Transverse colon (tissue), 4 donors: ENCODE measurements at regions not wholly inside any gene's neighbourhood (a gene's known extent, or its start where the extent isn't known, plus 50 kb on each side); places are given as distances from the start of the nearest gene placed in this dataset.

Experiments used
- DNase-seq: peaks from one replicate; pipeline ENCODE4 v3.0.0-alpha.2; 2019
- H3K27ac ChIP-seq, 4 donors: fragments of 200-600 bp; sonication (generic); 2 replicates each; pipeline ENCODE4 v1.5.1; 2016 to 2018; ENCODE audit warnings: inconsistent platforms in 4 of 4
- H3K27me3 ChIP-seq: fragments of 200-600 bp; sonication (generic); 2 replicates; pipeline ENCODE4 v1.5.1; 2017; ENCODE audit warnings: inconsistent platforms
- H3K36me3 ChIP-seq, 4 donors: fragments of 200-600 bp; sonication (generic); 2 replicates each; pipeline ENCODE4 v1.5.1; 2017 to 2019; ENCODE audit warnings: inconsistent platforms in 4 of 4
- H3K4me1 ChIP-seq, 4 donors: fragments of 200-600 bp; sonication (generic); 2 replicates each; pipeline ENCODE4 v1.5.1; 2017 to 2020; ENCODE audit warnings: inconsistent platforms in 4 of 4
- H3K4me3 ChIP-seq, 4 donors: fragments of 200-600 bp; sonication (generic); 1 replicate in 1 of 4; 2 replicates in 3 of 4; pipeline versions ENCODE4 v1.5.1 to v1.6.1; 2017 to 2019; ENCODE audit warnings: inconsistent platforms in 4 of 4
- H3K9me3 ChIP-seq, 2 donors: fragments of 200-600 bp; sonication (generic); 2 replicates each; pipeline ENCODE4 v1.5.1; 2017 to 2019; ENCODE audit warnings: inconsistent platforms in 2 of 2
- CTCF ChIP-seq, 5 experiments: fragments of 200-600 bp in 3 of 5; fragments of 450-650 bp in 2 of 5; sonication (generic) in 3 of 5; IDR thresholded peaks; 1 replicate in 2 of 5; 2 replicates in 3 of 5; pipeline ENCODE4 v1.5.1; 2016 to 2017; ENCODE audit warnings: antibody characterized with exemption in 5 of 5, inconsistent platforms in 3 of 5, mild to moderate bottlenecking in 2 of 5, moderate library complexity in 1 of 5
- EP300 ChIP-seq: sonication (generic); formaldehyde crosslinking; IDR thresholded peaks from one replicate; pipeline ENCODE4 v1.6.1; 2017; ENCODE audit warnings: antibody characterized with exemption, low read depth
- POLR2A ChIP-seq: fragments of 450-650 bp; IDR thresholded peaks from one replicate; pipeline ENCODE4 v1.6.1; 2016; ENCODE audit warnings: antibody characterized with exemption, mild to moderate bottlenecking, moderate library complexity
- POLR2AphosphoS5 ChIP-seq, 3 donors: sonication (generic); formaldehyde crosslinking; IDR thresholded peaks; one replicate each; pipeline ENCODE4 v1.6.1; 2016; ENCODE audit warnings: antibody characterized with exemption in 3 of 3
- WGBS, 2 donors: methylation state at CpG; one replicate each; pipeline ENCODE4 v1.1.5; 2018; ENCODE audit warnings: low coverage in 1 of 2; 5-methylcytosine and 5-hydroxymethylcytosine counted together
- in situ Hi-C, 4 donors: fragments of 200-750 bp; cut with MboI; loops; one replicate each; pipeline versions ENCODE4 v1.15.0 to v1.15.1; 2017; ENCODE audit warnings: low sequenced_read_pairs in 3 of 4, low pct_ligation_motif_present in 1 of 4, low pct_unique_long_range_greater_than_20kb in 1 of 4
- intact Hi-C: fragments of 100-400 bp; cut with DNase I; formaldehyde crosslinking; loops from one replicate; pipeline ENCODE4 v1.15.1; 2023; ENCODE audit warnings: low total_unique reads

- intact Hi-C loops, result no loop called here
- H3K27ac ChIP-seq, result no peak overlapping the region
- no peak for DNase-seq
- no peaks in the 10 kb centered on the region for H3K27me3 ChIP-seq
- no peak overlapping the region for H3K4me3 ChIP-seq
- TF ChIP-seq POLR2AphosphoS5 (IDR thresholded peaks at IDR 0.05) (no peak), EP300 (no peak), POLR2A (no peak), CTCF (IDR thresholded peaks at IDR 0.05) (no peak)
- peaks cover 0 to 4% (median 0%) of the 10 kb centered on the region in 4 donors for H3K4me1 ChIP-seq
- in situ Hi-C loops, result no loop called here
- no peaks in the 10 kb centered on the region for H3K9me3 ChIP-seq
- no peaks in the 10 kb centered on the region for H3K36me3 ChIP-seq
- 77% methylated on average over 13 of the region's 13 CpGs; no CpG with 5 or more reads in 1 of the 2 donors for WGBS, 2 donors
Observed at GRCh38 chr20:58008413-58008812, 220.0 kb downstream of the ANKRD60 start.

GRCh38 chr20:58007947-58008346, 220.5 kb downstream of the ANKRD60 start:
- no peak overlapping the region for H3K4me3 ChIP-seq
- WGBS, 2 donors, result 100% methylated on average over 2 of the region's 2 CpGs
- TF ChIP-seq POLR2AphosphoS5 (IDR thresholded peaks at IDR 0.05) (no peak), CTCF (IDR thresholded peaks at IDR 0.05) (no peak), EP300 (no peak), POLR2A (no peak)
- in situ Hi-C loops, result no loop called here
- no peaks in the 10 kb centered on the region for H3K9me3 ChIP-seq
- intact Hi-C loops, result no loop called here
- H3K27ac ChIP-seq, result no peak overlapping the region
- H3K36me3 ChIP-seq, result no peaks in the 10 kb centered on the region
- DNase-seq, result no peak
- no peaks in the 10 kb centered on the region for H3K27me3 ChIP-seq
- H3K4me1 ChIP-seq, result peaks cover 0 to 4% (median 0%) of the 10 kb centered on the region in 4 donors

- TF ChIP-seq POLR2AphosphoS5 (IDR thresholded peaks at IDR 0.05) (no peak), EP300 (no peak), CTCF (IDR thresholded peaks at IDR 0.05) (no peak), POLR2A (no peak)
- no peak for DNase-seq
- 77% methylated on average over 11 of the region's 11 CpGs; no CpG with 5 or more reads in 1 of the 2 donors for WGBS, 2 donors
Observed at GRCh38 chr20:58006346-58007316, 221.8 kb downstream of the ANKRD60 start.

GRCh38 chr20:58005581-58006345, 222.7 kb downstream of the ANKRD60 start:
- H3K4me1 ChIP-seq, result peaks cover 0 to 4% (median 0%) of the 10 kb centered on the region in 4 donors
- H3K27me3 ChIP-seq, result no peaks in the 10 kb centered on the region
- 86 to 100% methylated on average over 5 to 8 of the region's 8 CpGs for WGBS, 2 donors
- in situ Hi-C loops, result no loop called here
- TF ChIP-seq EP300 (no peak), POLR2A (no peak), CTCF (IDR thresholded peaks at IDR 0.05) (no peak), POLR2AphosphoS5 (IDR thresholded peaks at IDR 0.05) (no peak)
- H3K9me3 ChIP-seq, result no peaks in the 10 kb centered on the region
- H3K36me3 ChIP-seq, result no peaks in the 10 kb centered on the region
- H3K27ac ChIP-seq, result no peak overlapping the region
- H3K4me3 ChIP-seq, result no peak overlapping the region
- DNase-seq, result no peak
- intact Hi-C loops, result no loop called here

More at GRCh38 chr20:58006346-58007316, 221.8 kb downstream of the ANKRD60 start:
- Histone ChIP-seq H3K27ac (no peak overlapping the region), H3K9me3 (no peaks in the 10 kb centered on the region), H3K4me1 (peaks cover 0 to 4% (median 0%) of the 10 kb centered on the region in 4 donors), H3K27me3 (no peaks in the 10 kb centered on the region), H3K4me3 (no peak overlapping the region), H3K36me3 (no peaks in the 10 kb centered on the region)
- in situ Hi-C loops (no loop called here), intact Hi-C loops (no loop called here)
